Endothelial cell of umbilical vein (primary cell): ENCODE measurements at regions not wholly inside any gene's neighbourhood (a gene's known extent, or its start where the extent isn't known, plus 50 kb on each side); places are given as distances from the start of the nearest gene placed in this dataset.

Experiments
- BruUV-seq: library from RNA; stranded (reverse); fragments of 400-500 nt; replicated peaks from 2 replicates; lab custom pipeline; 2021; lab: Mats Ljungman, UMichigan
- CTCF ChIA-PET: fragments of 300-600, 350-600 bp; sonication (Branson Sonifier 250); formaldehyde crosslinking; loops from one replicate; lab custom pipeline; 2021; ENCODE audit warnings: antibody characterized with exemption, inconsistent platforms; lab: Charles Lee
- POLR2A ChIA-PET: fragments of 300-600, 350-600 bp; sonication (Branson Sonifier 250); formaldehyde crosslinking; loops from one replicate; lab custom pipeline; 2021; ENCODE audit warnings: antibody characterized with exemption, inconsistent platforms; lab: Charles Lee
- DNase-seq: peaks from one replicate; pipeline ENCODE4 v3.0.0-alpha.2; 2011; ENCODE audit warnings: low read depth, low spot score
- FAIRE-seq: peaks from 2 replicates; lab custom pipeline; 2011; peaks lifted over from hg19 to GRCh38; lab: Jason Lieb, UNC
- H2AFZ ChIP-seq: 2 replicates; pipeline ENCODE4 v1.6.0; 2012; ENCODE audit warnings: low read depth, low read length, control low read depth, inconsistent platforms
- H3K27ac ChIP-seq: 2 replicates; pipeline ENCODE4 v1.5.1; 2011; ENCODE audit warnings: low read depth, mild to moderate bottlenecking, control low read depth, low read length, moderate library complexity; ENCODE audit not compliant: insufficient read depth
- H3K27me3 ChIP-seq, 2 experiments: 2 replicates each; pipeline versions ENCODE4 v1.6.0 to v1.6.1; 2011; ENCODE audit warnings: low read length in 2 of 2, mixed read lengths in 1 of 2; ENCODE audit not compliant: control insufficient read depth in 2 of 2, insufficient read depth in 2 of 2
- H3K36me3 ChIP-seq, 2 experiments: 2 replicates in 1 of 2; 3 replicates in 1 of 2; pipeline ENCODE4 v1.5.1; 2011; ENCODE audit warnings: low read length in 2 of 2, mild to moderate bottlenecking in 1 of 2, moderate library complexity in 1 of 2; ENCODE audit not compliant: control insufficient read depth in 2 of 2, insufficient read depth in 2 of 2; ENCODE audit errors: extremely low read depth in 1 of 2
- H3K4me1 ChIP-seq: 3 replicates; pipeline ENCODE4 v1.5.1; 2011; ENCODE audit warnings: mild to moderate bottlenecking, low read length; ENCODE audit not compliant: control insufficient read depth, insufficient read depth; ENCODE audit errors: extremely low read depth
- H3K4me2 ChIP-seq: 2 replicates; pipeline ENCODE4 v1.6.1; 2011; ENCODE audit warnings: low read length, control low read depth, mixed read lengths; ENCODE audit not compliant: insufficient read depth
- H3K4me3 ChIP-seq, 3 experiments: fragments of 200-600 bp in 1 of 3; sonication (generic), shearing (Covaris generic) in 1 of 3; replicated peaks in 1 of 3; 2 replicates each; pipeline ENCODE4 v1.5.1; 2011 to 2016; ENCODE audit warnings: control low read depth in 3 of 3, low read length in 3 of 3, mild to moderate bottlenecking in 2 of 3, inconsistent platforms in 1 of 3, low read depth in 1 of 3, moderate library complexity in 1 of 3; ENCODE audit not compliant: insufficient read depth in 1 of 3
- H3K79me2 ChIP-seq: 2 replicates; pipeline ENCODE4 v1.6.0; 2012; ENCODE audit warnings: low read length, inconsistent platforms; ENCODE audit not compliant: control insufficient read depth, insufficient read depth
- H3K9ac ChIP-seq: replicated peaks from 2 replicates; pipeline ENCODE3; 2011; ENCODE audit warnings: low read length, control low read depth; ENCODE audit not compliant: insufficient read depth; ENCODE audit errors: extremely low read depth
- H3K9me1 ChIP-seq: replicated peaks from 3 replicates; pipeline ENCODE4 v1.6.0; 2011; ENCODE audit warnings: mild to moderate bottlenecking, low read length; ENCODE audit not compliant: control insufficient read depth, insufficient read depth; ENCODE audit errors: extremely low read depth
- H3K9me3 ChIP-seq: replicated peaks from 2 replicates; pipeline ENCODE4 v1.5.1; 2012; ENCODE audit warnings: low read length, inconsistent platforms; ENCODE audit not compliant: control insufficient read depth, insufficient read depth
- H4K20me1 ChIP-seq: replicated peaks from 2 replicates; pipeline ENCODE3; 2011; ENCODE audit warnings: mild to moderate bottlenecking, low read length; ENCODE audit not compliant: control insufficient read depth, insufficient read depth; ENCODE audit errors: extremely low read depth
- CTCF ChIP-seq, 2 donors: IDR thresholded peaks; 1 replicate in 1 of 2; 2 replicates in 1 of 2; pipeline ENCODE4 v1.5.1; 2011; ENCODE audit warnings: low read length in 2 of 2, mild to moderate bottlenecking in 2 of 2, moderate library complexity in 2 of 2, control low read depth in 1 of 2, inconsistent platforms in 1 of 2, low read depth in 1 of 2; ENCODE audit not compliant: insufficient read depth in 1 of 2; ENCODE audit errors: extremely low read depth in 1 of 2
- EZH2 ChIP-seq: IDR thresholded peaks from 2 replicates; pipeline ENCODE4 v1.6.1; 2012; ENCODE audit warnings: borderline replicate concordance, low read depth, mild to moderate bottlenecking, moderate library complexity, low read length, inconsistent platforms; ENCODE audit not compliant: severe bottlenecking
- FOS ChIP-seq: IDR thresholded peaks from 2 replicates; pipeline ENCODE4 v1.6.1; 2011; ENCODE audit warnings: mild to moderate bottlenecking, low read length, moderate library complexity, borderline replicate concordance; ENCODE audit not compliant: insufficient read depth
- GATA2 ChIP-seq: IDR thresholded peaks from 2 replicates; pipeline ENCODE4 v1.7.0; 2011; ENCODE audit warnings: low read depth, mild to moderate bottlenecking, moderate library complexity, mixed read lengths, low read length; ENCODE audit not compliant: insufficient read length, insufficient read depth
- JUN ChIP-seq: IDR thresholded peaks from 2 replicates; pipeline ENCODE4 v1.6.1; 2011; ENCODE audit warnings: borderline replicate concordance, low read depth; ENCODE audit not compliant: insufficient read length, insufficient read depth
- MAX ChIP-seq: IDR thresholded peaks from 2 replicates; pipeline ENCODE4 v1.6.1; 2011; ENCODE audit not compliant: insufficient read depth, insufficient read length
- POLR2A ChIP-seq: IDR thresholded peaks from 2 replicates; pipeline ENCODE4 v1.6.1; 2012; ENCODE audit warnings: low read depth, mild to moderate bottlenecking, control low read depth, low read length
- dilution Hi-C: fragments of 300-500 bp; cut with MboI; formaldehyde crosslinking; loops from one replicate; pipeline ENCODE4 v1.15.0; 2019; ENCODE audit warnings: low sequenced_read_pairs; ENCODE audit not compliant: extremely low pct_ligation_motif_present
- intact Hi-C: fragments of 100-400 bp; cut with micrococcal nuclease; formaldehyde crosslinking; loops from one replicate; pipeline ENCODE4 v1.10.0; 2022

GRCh38 chr3:88209356-88209755, 59.6 kb downstream of the C3orf38 start:
- Histone ChIP-seq H3K9me1 (no peaks in the 10 kb centered on the region), H3K79me2 (no peaks in the 10 kb centered on the region), H3K36me3 (no peaks in the 10 kb centered on the region), H3K4me3 (no peak overlapping the region), H3K27ac (no peak overlapping the region), H3K9ac (no peak overlapping the region), H3K27me3 (no peaks in the 10 kb centered on the region), H3K9me3 (no peaks in the 10 kb centered on the region), H2AFZ (no peak overlapping the region), H4K20me1 (no peaks in the 10 kb centered on the region), H3K4me1 (no peaks in the 10 kb centered on the region), H3K4me2 (no peak overlapping the region)
- BruUV-seq = no TSS peak
- no peak for TF ChIP-seq POLR2A
- TF ChIP-seq GATA2 = no peak
- no peak for TF ChIP-seq EZH2
- intact Hi-C loops (no loop called here), dilution Hi-C loops (no loop called here)
- POLR2A ChIA-PET = no interaction called here
- FAIRE-seq = no peak
- no peak for DNase-seq
- CTCF ChIA-PET = no interaction called here

GRCh38 chr3:88211096-88211890, 61.5 kb downstream of the C3orf38 start:
- ChIA-PET CTCF (no interaction called here), POLR2A (no interaction called here)
- BruUV-seq = no TSS peak
- Histone ChIP-seq H3K9me1 (no peaks in the 10 kb centered on the region), H2AFZ (no peak overlapping the region), H3K27ac (no peak overlapping the region), H3K4me2 (no peak overlapping the region), H3K36me3 (no peaks in the 10 kb centered on the region), H3K4me1 (no peaks in the 10 kb centered on the region), H3K4me3 (no peak overlapping the region), H3K9ac (no peak overlapping the region), H3K27me3 (no peaks in the 10 kb centered on the region), H3K9me3 (no peaks in the 10 kb centered on the region), H3K79me2 (no peaks in the 10 kb centered on the region), H4K20me1 (no peaks in the 10 kb centered on the region)
- FAIRE-seq (no peak), DNase-seq (no peak)
- dilution Hi-C loops = no loop called here
- TF ChIP-seq MAX = no peak
- no peak for TF ChIP-seq JUN
- no peak for TF ChIP-seq FOS
- no peak for TF ChIP-seq CTCF (IDR thresholded peaks at IDR 0.05; ENCODE audit: extremely low read depth in 1 of 2, insufficient read depth in 1 of 2, low read depth in 1 of 2, low read length in 2 of 2)
- intact Hi-C loops = no loop called here
